ENCODE measurements at regions not wholly inside any gene's neighbourhood (a gene's known extent, or its start where the extent isn't known, plus 50 kb on each side); places are given as distances from the start of the nearest gene placed in this dataset.

DNA sequence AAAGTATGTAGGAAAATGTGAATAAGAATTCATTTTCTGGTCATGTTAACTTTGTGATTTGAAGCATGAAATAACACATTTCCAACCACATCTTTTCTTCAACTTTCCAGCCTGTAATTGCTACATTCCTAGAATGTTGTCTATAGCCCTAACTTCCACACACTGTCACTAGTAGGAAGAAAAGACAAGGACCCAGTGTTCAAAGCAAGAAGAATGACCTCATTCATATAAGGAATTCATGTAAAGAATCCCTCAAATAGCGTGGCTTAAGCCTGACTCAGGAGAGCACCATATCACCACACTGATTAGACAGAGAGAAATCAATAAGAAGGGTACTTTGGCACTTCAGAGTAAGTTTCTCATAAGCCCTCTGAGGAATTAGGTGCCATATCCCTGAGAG lies 318.7 kb upstream of the CHRM2 start:
- DNase-seq: no peak
- no peaks in the 10 kb centered on the region for H3K27me3 Mint-ChIP-seq (ENCODE audit: insufficient read depth, unreplicated experiment)
- H3K36me3 ChIP-seq (ENCODE audit: control insufficient read depth, insufficient read depth, low read length): no peaks in the 10 kb centered on the region
- H3K4me1 ChIP-seq: no peaks in the 10 kb centered on the region
- H3K4me1 Mint-ChIP-seq (ENCODE audit: low read depth, unreplicated experiment): no peaks in the 10 kb centered on the region
- TF ChIP-seq, protein P1, sequence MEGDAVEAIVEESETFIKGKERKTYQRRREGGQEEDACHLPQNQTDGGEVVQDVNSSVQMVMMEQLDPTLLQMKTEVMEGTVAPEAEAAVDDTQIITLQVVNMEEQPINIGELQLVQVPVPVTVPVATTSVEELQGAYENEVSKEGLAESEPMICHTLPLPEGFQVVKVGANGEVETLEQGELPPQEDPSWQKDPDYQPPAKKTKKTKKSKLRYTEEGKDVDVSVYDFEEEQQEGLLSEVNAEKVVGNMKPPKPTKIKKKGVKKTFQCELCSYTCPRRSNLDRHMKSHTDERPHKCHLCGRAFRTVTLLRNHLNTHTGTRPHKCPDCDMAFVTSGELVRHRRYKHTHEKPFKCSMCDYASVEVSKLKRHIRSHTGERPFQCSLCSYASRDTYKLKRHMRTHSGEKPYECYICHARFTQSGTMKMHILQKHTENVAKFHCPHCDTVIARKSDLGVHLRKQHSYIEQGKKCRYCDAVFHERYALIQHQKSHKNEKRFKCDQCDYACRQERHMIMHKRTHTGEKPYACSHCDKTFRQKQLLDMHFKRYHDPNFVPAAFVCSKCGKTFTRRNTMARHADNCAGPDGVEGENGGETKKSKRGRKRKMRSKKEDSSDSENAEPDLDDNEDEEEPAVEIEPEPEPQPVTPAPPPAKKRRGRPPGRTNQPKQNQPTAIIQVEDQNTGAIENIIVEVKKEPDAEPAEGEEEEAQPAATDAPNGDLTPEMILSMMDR (IDR thresholded peaks at IDR 0.05; ENCODE audit: insufficient read depth in 1 of 2, low read depth in 1 of 2, low read length in 1 of 2, severe bottlenecking in 1 of 2, unreplicated experiment in 1 of 2): no peak
- no peak overlapping the region for H3K27ac Mint-ChIP-seq (ENCODE audit: unreplicated experiment)
- H3K27me3 ChIP-seq (replicated peaks; ENCODE audit: control insufficient read depth, insufficient read depth, low read length): no peaks in the 10 kb centered on the region
- no peak overlapping the region for H3K4me3 Mint-ChIP-seq (ENCODE audit: unreplicated experiment)
- intact Hi-C loops (cut with micrococcal nuclease; ENCODE audit: unreplicated experiment): no loop called here
- no peaks in the 10 kb centered on the region for H3K9me3 Mint-ChIP-seq (ENCODE audit: unreplicated experiment)
- H3K4me3 ChIP-seq (ENCODE audit: low read depth, low read length): no peak overlapping the region
- ChIA-PET CTCF (no interaction called here), POLR2A (no interaction called here)
- no peaks in the 10 kb centered on the region for H3K36me3 Mint-ChIP-seq (ENCODE audit: insufficient read depth, unreplicated experiment)
- H3K9me3 ChIP-seq: no peaks in the 10 kb centered on the region
- no TSS peak for BruUV-seq (replicated peaks)

DNA sequence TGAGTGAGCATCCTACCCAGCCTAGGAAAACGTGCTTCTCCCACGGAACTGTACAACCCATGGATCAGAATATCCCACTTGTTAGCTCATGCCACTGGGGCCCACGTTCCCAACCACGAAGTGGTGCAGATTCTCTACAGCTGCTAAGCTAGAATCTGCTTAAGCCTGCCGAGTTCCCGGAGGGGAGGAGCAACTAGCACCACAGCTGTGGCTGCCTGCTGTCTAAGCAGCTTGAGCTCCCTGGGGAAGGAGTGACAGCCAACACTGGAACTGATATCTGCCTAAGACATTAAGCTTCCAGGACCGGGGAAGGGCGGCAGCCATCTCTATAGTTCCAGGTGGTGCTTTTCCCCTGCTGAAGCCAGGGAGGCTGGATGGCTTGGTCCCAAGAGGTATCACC lies 334.7 kb upstream of the CHRM2 start:
- Histone ChIP-seq H3K4me1 (no peaks in the 10 kb centered on the region), H3K27me3 (replicated peaks; ENCODE audit: control insufficient read depth, insufficient read depth, low read length) (no peaks in the 10 kb centered on the region), H3K9me3 (no peaks in the 10 kb centered on the region), H3K36me3 (ENCODE audit: control insufficient read depth, insufficient read depth, low read length) (no peaks in the 10 kb centered on the region), H3K4me3 (ENCODE audit: low read depth, low read length) (no peak overlapping the region)
- no TSS peak for BruUV-seq (replicated peaks)
- POLR2A ChIA-PET: no interaction called here
- Mint-ChIP-seq H3K4me1 (ENCODE audit: low read depth, unreplicated experiment) (no peaks in the 10 kb centered on the region), H3K4me3 (ENCODE audit: unreplicated experiment) (no peak overlapping the region), H3K36me3 (ENCODE audit: insufficient read depth, unreplicated experiment) (no peaks in the 10 kb centered on the region), H3K9me3 (ENCODE audit: unreplicated experiment) (peaks cover 22% of the 10 kb centered on the region), H3K27ac (ENCODE audit: unreplicated experiment) (no peak overlapping the region), H3K27me3 (ENCODE audit: insufficient read depth, unreplicated experiment) (no peaks in the 10 kb centered on the region)
- DNase-seq: no peak
- CTCF ChIA-PET: no interaction called here
- intact Hi-C loops (cut with micrococcal nuclease; ENCODE audit: unreplicated experiment): no loop called here
- TF ChIP-seq, protein P1 (IDR thresholded peaks at IDR 0.05; ENCODE audit: insufficient read depth in 1 of 2, low read depth in 1 of 2, low read length in 1 of 2, severe bottlenecking in 1 of 2, unreplicated experiment in 1 of 2): no peak

DNA sequence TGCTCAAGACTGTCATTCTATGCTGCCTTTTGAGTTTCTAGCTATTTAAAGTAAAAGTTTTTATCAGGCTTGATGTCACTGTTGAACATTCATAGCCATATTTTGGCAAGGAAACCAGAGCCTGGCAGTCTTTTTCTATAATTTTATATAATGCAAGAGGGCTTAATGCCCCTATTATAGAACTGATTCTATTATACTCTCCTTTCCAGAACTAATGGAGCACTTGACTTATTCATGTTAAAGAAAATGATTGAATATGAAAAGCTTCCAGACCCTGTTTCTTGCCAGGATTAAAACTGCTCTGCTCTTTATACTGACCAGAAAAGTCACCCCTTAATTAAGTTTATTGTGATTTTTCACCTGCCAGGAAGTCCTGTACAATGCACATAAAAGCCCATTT lies 337.6 kb upstream of the CHRM2 start:
- Mint-ChIP-seq H3K4me3 (ENCODE audit: unreplicated experiment) (no peak overlapping the region), H3K27ac (ENCODE audit: unreplicated experiment) (no peak overlapping the region), H3K4me1 (ENCODE audit: low read depth, unreplicated experiment) (no peaks in the 10 kb centered on the region), H3K36me3 (ENCODE audit: insufficient read depth, unreplicated experiment) (no peaks in the 10 kb centered on the region), H3K27me3 (ENCODE audit: insufficient read depth, unreplicated experiment) (no peaks in the 10 kb centered on the region), H3K9me3 (ENCODE audit: unreplicated experiment) (peaks cover 22% of the 10 kb centered on the region)
- intact Hi-C loops (cut with micrococcal nuclease; ENCODE audit: unreplicated experiment): no loop called here
- no peak overlapping the region for H3K4me3 ChIP-seq (ENCODE audit: low read depth, low read length)
- no peak for DNase-seq
- TF ChIP-seq, protein P1 (IDR thresholded peaks at IDR 0.05; ENCODE audit: insufficient read depth in 1 of 2, low read depth in 1 of 2, low read length in 1 of 2, severe bottlenecking in 1 of 2, unreplicated experiment in 1 of 2): no peak
- no peaks in the 10 kb centered on the region for H3K27me3 ChIP-seq (replicated peaks; ENCODE audit: control insufficient read depth, insufficient read depth, low read length)
- no peaks in the 10 kb centered on the region for H3K9me3 ChIP-seq
- CTCF ChIA-PET: no interaction called here
- POLR2A ChIA-PET: no interaction called here
- no peaks in the 10 kb centered on the region for H3K36me3 ChIP-seq (ENCODE audit: control insufficient read depth, insufficient read depth, low read length)
- no peaks in the 10 kb centered on the region for H3K4me1 ChIP-seq
- BruUV-seq (replicated peaks): no TSS peak
